Astrocyte of the spinal cord (primary cell): ENCODE measurements at regions not wholly inside any gene's neighbourhood (a gene's known extent, or its start where the extent isn't known, plus 50 kb on each side); places are given as distances from the start of the nearest gene placed in this dataset.

Experiments
- DNase-seq: peaks from one replicate; pipeline ENCODE4 v3.0.0; 2011; ENCODE audit warnings: low read depth, low spot score
- H3K4me3 ChIP-seq: 2 replicates; pipeline ENCODE4 v1.5.1; 2011; ENCODE audit warnings: low read depth, mild to moderate bottlenecking, low read length, moderate library complexity
- in situ Hi-C: cut with HindIII; loops from 2 replicates; pipeline ENCODE4 v1.10.0; 2017; ENCODE audit warnings: low sequenced_read_pairs
- TF ChIP-seq, protein P1 (sequence below): IDR thresholded peaks from 2 replicates; pipeline ENCODE4 v1.5.1; 2012; ENCODE audit warnings: low read depth, mild to moderate bottlenecking, low read length, inconsistent platforms

DNA sequence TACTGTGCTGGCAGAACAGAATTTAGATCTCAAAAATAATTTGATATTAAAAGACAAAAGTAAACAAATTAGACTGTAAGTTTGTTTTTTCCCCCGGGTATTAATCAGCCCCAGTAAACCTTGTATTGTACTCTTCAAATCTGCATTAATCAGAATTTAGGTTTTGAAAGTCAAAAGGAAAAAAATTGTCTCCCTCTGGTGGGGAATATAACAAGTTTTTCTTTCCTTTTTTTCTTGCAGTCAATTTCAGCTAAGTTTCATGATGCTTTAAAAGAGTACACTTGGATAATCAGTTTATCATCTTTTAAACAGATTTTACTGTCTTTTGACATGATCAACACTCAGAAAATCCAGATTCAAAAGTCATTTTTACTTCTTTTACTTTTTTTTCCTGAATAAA lies 134.5 kb upstream of the PKN2 start:
- DNase-seq, result peak; percentile 26
- H3K4me3 ChIP-seq, result no peak overlapping the region
- in situ Hi-C loops, result no loop called here
- TF ChIP-seq, protein P1, sequence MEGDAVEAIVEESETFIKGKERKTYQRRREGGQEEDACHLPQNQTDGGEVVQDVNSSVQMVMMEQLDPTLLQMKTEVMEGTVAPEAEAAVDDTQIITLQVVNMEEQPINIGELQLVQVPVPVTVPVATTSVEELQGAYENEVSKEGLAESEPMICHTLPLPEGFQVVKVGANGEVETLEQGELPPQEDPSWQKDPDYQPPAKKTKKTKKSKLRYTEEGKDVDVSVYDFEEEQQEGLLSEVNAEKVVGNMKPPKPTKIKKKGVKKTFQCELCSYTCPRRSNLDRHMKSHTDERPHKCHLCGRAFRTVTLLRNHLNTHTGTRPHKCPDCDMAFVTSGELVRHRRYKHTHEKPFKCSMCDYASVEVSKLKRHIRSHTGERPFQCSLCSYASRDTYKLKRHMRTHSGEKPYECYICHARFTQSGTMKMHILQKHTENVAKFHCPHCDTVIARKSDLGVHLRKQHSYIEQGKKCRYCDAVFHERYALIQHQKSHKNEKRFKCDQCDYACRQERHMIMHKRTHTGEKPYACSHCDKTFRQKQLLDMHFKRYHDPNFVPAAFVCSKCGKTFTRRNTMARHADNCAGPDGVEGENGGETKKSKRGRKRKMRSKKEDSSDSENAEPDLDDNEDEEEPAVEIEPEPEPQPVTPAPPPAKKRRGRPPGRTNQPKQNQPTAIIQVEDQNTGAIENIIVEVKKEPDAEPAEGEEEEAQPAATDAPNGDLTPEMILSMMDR, result peak; percentile 8

DNA sequence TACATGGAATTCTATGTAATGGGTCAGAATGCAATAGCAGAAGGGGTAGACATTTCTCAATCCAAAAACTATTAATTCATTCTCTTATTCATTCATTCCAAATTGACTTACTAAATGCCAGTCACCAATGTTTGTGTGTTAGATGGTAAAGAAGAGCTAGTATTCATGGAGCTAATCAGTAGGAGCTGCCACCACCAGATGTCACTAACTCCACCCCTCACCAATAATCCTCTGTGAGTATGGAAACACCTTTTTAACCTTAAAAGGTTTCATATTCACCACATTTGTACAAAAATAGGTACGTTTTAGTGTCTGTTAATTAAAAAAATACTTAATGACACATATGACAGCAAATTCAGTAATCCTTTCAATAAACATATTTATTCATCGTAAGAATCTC lies 131.8 kb upstream of the PKN2 start:
- TF ChIP-seq, protein P1, result no peak
- no peak overlapping the region for H3K4me3 ChIP-seq
- in situ Hi-C loops, result no loop called here

DNA sequence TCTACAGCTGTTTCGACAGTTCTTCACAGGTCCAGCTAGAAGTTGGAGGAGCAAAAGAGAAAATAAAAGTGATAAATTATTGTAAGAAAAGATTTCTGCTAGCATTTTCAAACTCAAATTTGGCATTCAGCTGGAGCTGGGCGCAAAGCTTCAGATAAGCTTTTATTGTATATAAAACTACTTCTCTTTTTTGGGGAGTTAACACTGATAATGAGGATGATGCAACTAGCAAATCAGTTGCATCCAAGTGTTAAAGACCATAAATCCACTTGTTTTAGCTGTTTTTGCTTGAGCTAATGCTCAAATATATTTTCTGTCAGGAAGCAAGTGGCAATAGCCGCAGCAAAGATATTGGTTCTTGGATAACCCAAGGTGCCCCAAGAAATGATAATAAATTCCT lies 127.1 kb upstream of the PKN2 start:
- TF ChIP-seq, protein P1, result no peak
- H3K4me3 ChIP-seq, result no peak overlapping the region
- in situ Hi-C loops, result no loop called here
- no peak for DNase-seq

More for the DNA sequence above, 131.8 kb upstream of the PKN2 start:
- no peak for DNase-seq

DNA sequence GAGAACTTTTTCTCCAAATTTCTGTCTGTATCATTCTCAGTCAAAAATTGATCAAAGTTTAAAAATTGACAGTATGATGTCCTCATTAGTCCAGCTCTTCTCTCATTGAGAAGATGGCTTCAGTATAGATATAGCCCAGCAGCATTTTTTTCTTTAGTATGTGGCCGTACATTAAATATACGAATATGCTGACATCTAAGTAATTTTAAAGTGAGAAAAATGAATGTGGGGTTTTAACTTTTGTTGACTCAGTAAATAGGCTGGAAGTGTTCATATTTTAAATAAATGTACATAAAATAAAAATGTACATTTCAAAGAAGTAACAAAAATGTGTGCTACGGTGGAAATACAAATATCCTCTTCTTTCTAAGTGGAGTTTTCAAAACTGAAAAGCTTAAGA lies 123.5 kb upstream of the PKN2 start:
- TF ChIP-seq, protein P1, result no peak
- no peak for DNase-seq
- in situ Hi-C loops, result no loop called here
- no peak overlapping the region for H3K4me3 ChIP-seq

DNA sequence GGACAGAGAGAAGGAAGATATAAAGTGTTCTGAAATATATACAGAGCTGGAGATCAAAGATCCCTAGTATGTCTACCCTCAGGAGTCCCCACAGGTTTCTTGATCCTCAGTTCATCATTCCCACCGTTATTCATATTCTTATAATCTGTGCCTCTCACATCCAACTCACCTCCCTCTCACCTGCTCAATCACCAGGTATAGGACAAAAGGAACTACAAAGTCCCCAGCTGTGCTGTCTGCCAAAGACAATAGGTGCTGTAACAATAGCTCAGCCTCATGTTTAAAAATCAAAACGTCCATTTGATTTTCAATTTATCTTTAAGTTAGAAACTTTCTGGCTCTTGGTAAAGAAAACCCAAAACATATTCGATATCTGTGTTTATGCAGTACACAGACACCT lies 121.1 kb upstream of the PKN2 start:
- no peak for DNase-seq
- H3K4me3 ChIP-seq, result no peak overlapping the region
- in situ Hi-C loops, result no loop called here
- TF ChIP-seq, protein P1, result no peak

DNA sequence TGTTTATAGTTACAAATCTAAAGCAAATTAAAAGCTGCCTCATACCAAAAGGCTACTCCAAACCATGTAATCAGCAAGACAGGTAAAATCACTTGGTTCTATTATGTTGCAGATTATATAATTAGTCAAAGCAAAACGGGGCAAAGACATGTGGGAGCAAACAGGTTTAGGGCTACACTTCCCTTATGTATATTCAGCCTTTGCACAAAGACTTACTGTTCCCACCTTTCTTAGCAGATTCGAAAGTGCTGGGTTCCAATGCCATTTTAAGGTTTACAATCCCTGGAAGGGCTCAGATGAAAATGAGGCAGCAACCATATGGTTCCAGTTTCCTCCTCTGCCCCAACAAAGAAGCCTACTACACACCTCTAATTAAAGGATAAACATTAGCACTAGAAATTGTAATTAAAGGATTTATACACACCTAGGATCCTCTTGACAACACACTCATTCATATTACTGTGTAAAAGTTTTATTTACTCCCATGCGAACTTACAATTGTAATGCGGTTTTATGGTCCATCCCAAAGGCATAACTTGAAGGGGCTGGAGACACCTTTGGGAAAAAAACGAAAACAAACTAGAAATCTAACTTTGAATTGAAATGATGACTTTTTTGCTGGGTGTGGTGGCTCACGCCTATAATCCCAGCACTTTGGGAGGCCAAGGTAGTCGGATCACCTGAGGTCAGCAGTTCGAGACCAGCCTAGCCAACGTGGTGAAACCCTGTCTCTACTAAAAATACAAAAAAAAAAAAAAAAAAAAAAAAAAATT lies 117.3 kb upstream of the PKN2 start:
- no peak overlapping the region for H3K4me3 ChIP-seq
- DNase-seq, result no peak
- in situ Hi-C loops, result no loop called here
- TF ChIP-seq, protein P1, result no peak

DNA sequence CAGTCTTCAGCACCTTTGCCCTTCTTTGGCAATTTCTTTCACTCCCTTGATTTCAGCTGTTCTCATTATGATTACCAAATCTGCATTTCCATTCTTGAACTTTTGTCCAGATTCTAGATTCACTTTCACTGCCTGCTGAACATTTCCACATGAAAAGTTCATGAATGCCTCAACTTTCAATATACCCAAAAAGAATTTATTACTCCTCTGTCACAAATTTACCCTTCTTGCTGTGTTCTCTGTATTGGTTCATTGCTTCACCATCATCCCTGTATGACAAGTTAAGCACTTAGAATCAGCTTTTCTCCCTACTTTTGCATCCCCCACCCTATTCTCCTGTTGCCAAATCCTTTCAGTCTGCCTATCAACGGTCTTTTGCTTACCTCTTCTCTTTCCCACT lies 112.6 kb upstream of the PKN2 start:
- TF ChIP-seq, protein P1, result no peak
- no peak for DNase-seq
- no peak overlapping the region for H3K4me3 ChIP-seq
- in situ Hi-C loops, result no loop called here
